ENCODE measurements at regions not wholly inside any gene's neighbourhood (a gene's known extent, or its start where the extent isn't known, plus 50 kb on each side); places are given as distances from the start of the nearest gene placed in this dataset.
"Not testable (repeated sequence)": the region's sequence is repeated elsewhere in the genome, so short reads cannot be mapped to it uniquely, and the experiment has no call there.

DNA sequence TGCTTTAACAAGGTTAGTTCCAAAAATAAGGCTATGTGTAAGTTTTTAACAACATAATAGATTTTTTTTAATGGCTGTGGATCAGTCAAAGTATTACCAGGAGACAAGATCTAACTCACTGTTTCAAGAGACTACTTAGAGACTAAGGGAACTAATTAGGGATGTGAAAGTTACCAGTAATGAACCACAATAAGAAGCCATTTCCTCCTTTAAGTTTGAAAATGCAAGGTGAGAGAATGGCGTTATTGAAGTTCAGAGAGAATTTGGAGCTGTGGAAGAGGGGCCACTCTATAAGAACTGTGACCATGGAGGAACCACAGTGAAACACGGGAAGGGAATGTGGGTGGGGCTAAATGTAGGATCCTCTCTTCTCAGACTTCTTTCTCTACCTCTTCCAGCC lies 624.2 kb downstream of the GLUD2 start:
- no peaks in the 10 kb centered on the region for H4K20me1 ChIP-seq (ENCODE audit: control insufficient read depth, insufficient read depth, low read depth, low read length)
- H3K27me3 ChIP-seq (ENCODE audit: control insufficient read depth, low read length) = no peaks in the 10 kb centered on the region
- TF ChIP-seq, protein P1, sequence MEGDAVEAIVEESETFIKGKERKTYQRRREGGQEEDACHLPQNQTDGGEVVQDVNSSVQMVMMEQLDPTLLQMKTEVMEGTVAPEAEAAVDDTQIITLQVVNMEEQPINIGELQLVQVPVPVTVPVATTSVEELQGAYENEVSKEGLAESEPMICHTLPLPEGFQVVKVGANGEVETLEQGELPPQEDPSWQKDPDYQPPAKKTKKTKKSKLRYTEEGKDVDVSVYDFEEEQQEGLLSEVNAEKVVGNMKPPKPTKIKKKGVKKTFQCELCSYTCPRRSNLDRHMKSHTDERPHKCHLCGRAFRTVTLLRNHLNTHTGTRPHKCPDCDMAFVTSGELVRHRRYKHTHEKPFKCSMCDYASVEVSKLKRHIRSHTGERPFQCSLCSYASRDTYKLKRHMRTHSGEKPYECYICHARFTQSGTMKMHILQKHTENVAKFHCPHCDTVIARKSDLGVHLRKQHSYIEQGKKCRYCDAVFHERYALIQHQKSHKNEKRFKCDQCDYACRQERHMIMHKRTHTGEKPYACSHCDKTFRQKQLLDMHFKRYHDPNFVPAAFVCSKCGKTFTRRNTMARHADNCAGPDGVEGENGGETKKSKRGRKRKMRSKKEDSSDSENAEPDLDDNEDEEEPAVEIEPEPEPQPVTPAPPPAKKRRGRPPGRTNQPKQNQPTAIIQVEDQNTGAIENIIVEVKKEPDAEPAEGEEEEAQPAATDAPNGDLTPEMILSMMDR (IDR thresholded peaks at IDR 0.05; ENCODE audit: low read depth, low read length, poor library complexity, severe bottlenecking) = no peak
- no peak for TF ChIP-seq EZH2phosphoT487 (IDR thresholded peaks at IDR 0.05; ENCODE audit: borderline replicate concordance, low read length)
- H3K4me1 ChIP-seq (ENCODE audit: control insufficient read depth, low read length) = no peaks in the 10 kb centered on the region
- no peaks in the 10 kb centered on the region for H3F3A ChIP-seq (ENCODE audit: control insufficient read depth, insufficient read depth)
- no peak overlapping the region for H3K4me2 ChIP-seq (ENCODE audit: low read length)
- H3K36me3 ChIP-seq (ENCODE audit: control insufficient read depth, low read length) = no peaks in the 10 kb centered on the region
- no peaks in the 10 kb centered on the region for H3K79me2 ChIP-seq (ENCODE audit: control insufficient read depth, low read length)
- no peak overlapping the region for H3K27ac ChIP-seq (ENCODE audit: low read depth, low read length)
- no peaks in the 10 kb centered on the region for H3K9me2 ChIP-seq (replicated peaks; ENCODE audit: control insufficient read depth, low read length)
- no peaks in the 10 kb centered on the region for H3K9me3 ChIP-seq (ENCODE audit: control insufficient read depth, insufficient read depth, low read length)
- no peak overlapping the region for H3K4me3 ChIP-seq (ENCODE audit: low read length)

DNA sequence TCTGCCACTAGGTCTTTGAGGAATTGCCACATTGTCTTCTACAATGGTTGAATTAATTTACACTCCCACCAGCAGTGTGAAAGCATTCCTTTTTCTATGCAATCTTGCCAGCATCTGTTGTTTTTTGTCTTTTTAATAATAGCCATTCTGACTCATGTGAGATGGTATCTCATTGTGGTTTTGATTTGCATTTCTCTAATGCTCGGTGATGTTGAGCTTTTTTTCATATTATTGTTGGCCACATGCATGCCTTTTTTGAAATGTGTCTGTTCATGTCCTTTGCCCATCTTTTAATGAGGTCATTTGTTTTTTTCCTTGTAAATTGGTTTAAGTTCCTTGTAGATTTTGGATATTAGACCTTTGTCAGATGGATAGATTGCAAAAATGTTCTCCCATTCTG lies 661.8 kb downstream of the GLUD2 start:
- not testable (repeated sequence) for H4K20me1 ChIP-seq (ENCODE audit: control insufficient read depth, insufficient read depth, low read depth, low read length); H3F3A ChIP-seq (ENCODE audit: control insufficient read depth, insufficient read depth); H3K4me3 ChIP-seq (ENCODE audit: low read length); H3K4me1 ChIP-seq (ENCODE audit: control insufficient read depth, low read length); H3K79me2 ChIP-seq (ENCODE audit: control insufficient read depth, low read length); H3K4me2 ChIP-seq (ENCODE audit: low read length); H3K9me3 ChIP-seq (ENCODE audit: control insufficient read depth, insufficient read depth, low read length); H3K9me2 ChIP-seq (replicated peaks; ENCODE audit: control insufficient read depth, low read length); H3K27ac ChIP-seq (ENCODE audit: low read depth, low read length); H3K27me3 ChIP-seq (ENCODE audit: control insufficient read depth, low read length); H3K36me3 ChIP-seq (ENCODE audit: control insufficient read depth, low read length)

DNA sequence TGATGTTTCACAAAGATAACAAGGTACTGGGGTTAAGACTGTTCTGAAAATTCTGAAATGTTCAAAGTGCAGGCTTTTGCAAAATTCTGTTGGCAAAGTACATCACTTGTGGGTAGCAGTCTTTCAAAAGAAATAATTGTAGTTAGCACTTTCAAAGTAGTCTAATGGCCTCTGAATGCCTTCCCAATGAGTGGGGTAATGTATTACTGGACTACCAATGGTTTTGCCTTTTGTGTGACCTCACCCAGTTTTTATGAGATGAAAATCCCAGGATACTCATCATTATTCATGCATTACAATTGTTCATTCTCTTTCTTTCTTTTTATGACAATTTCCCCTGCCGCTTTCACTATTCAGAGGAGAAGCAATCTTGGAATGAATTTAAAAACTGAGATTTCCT lies 686.1 kb downstream of the GLUD2 start:
- H3K4me1 ChIP-seq (ENCODE audit: control insufficient read depth, low read length) = no peaks in the 10 kb centered on the region
- no peak overlapping the region for H3K4me2 ChIP-seq (ENCODE audit: low read length)
- no peak overlapping the region for H3K27ac ChIP-seq (ENCODE audit: low read depth, low read length)
- H3F3A ChIP-seq (ENCODE audit: control insufficient read depth, insufficient read depth) = no peaks in the 10 kb centered on the region
- H4K20me1 ChIP-seq (ENCODE audit: control insufficient read depth, insufficient read depth, low read depth, low read length) = no peaks in the 10 kb centered on the region
- TF ChIP-seq EZH2phosphoT487 (IDR thresholded peaks at IDR 0.05; ENCODE audit: borderline replicate concordance, low read length) = no peak
- TF ChIP-seq, protein P1 (IDR thresholded peaks at IDR 0.05; ENCODE audit: low read depth, low read length, poor library complexity, severe bottlenecking) = no peak
- H3K4me3 ChIP-seq (ENCODE audit: low read length) = no peak overlapping the region
- H3K9me3 ChIP-seq (ENCODE audit: control insufficient read depth, insufficient read depth, low read length) = no peaks in the 10 kb centered on the region
- no peaks in the 10 kb centered on the region for H3K36me3 ChIP-seq (ENCODE audit: control insufficient read depth, low read length)
- H3K9me2 ChIP-seq (replicated peaks; ENCODE audit: control insufficient read depth, low read length) = no peaks in the 10 kb centered on the region
- no peaks in the 10 kb centered on the region for H3K27me3 ChIP-seq (ENCODE audit: control insufficient read depth, low read length)
- no peaks in the 10 kb centered on the region for H3K79me2 ChIP-seq (ENCODE audit: control insufficient read depth, low read length)

DNA sequence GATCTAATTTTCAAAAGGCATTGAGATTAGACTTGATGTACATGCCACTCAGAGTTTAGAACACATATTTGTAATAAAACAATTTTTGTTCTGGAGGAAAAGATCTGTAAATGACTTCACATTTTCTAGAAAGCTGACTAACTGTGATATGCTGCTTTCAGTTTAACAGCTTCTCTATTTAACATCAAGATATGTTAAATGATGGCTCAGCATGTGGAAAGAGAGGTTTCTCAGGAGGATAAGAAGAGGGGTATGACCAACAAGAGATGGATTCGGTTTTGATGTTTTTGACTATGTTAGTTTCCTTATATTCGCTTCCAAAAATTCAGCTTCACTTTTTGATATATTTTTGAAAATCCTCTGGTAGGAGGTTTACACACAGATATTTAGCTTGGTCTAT lies 698.7 kb downstream of the GLUD2 start:
- Histone ChIP-seq H3K27me3 (ENCODE audit: control insufficient read depth, low read length) (no peaks in the 10 kb centered on the region), H3K79me2 (ENCODE audit: control insufficient read depth, low read length) (no peaks in the 10 kb centered on the region), H3F3A (ENCODE audit: control insufficient read depth, insufficient read depth) (no peaks in the 10 kb centered on the region), H3K4me3 (ENCODE audit: low read length) (no peak overlapping the region), H3K4me2 (ENCODE audit: low read length) (no peak overlapping the region), H3K9me2 (replicated peaks; ENCODE audit: control insufficient read depth, low read length) (no peaks in the 10 kb centered on the region), H3K4me1 (ENCODE audit: control insufficient read depth, low read length) (no peaks in the 10 kb centered on the region), H3K36me3 (ENCODE audit: control insufficient read depth, low read length) (no peaks in the 10 kb centered on the region), H3K27ac (ENCODE audit: low read depth, low read length) (no peak overlapping the region), H4K20me1 (ENCODE audit: control insufficient read depth, insufficient read depth, low read depth, low read length) (no peaks in the 10 kb centered on the region), H3K9me3 (ENCODE audit: control insufficient read depth, insufficient read depth, low read length) (no peaks in the 10 kb centered on the region)
- TF ChIP-seq EZH2phosphoT487 (IDR thresholded peaks at IDR 0.05; ENCODE audit: borderline replicate concordance, low read length) = no peak
- TF ChIP-seq, protein P1 (IDR thresholded peaks at IDR 0.05; ENCODE audit: low read depth, low read length, poor library complexity, severe bottlenecking) = no peak

DNA sequence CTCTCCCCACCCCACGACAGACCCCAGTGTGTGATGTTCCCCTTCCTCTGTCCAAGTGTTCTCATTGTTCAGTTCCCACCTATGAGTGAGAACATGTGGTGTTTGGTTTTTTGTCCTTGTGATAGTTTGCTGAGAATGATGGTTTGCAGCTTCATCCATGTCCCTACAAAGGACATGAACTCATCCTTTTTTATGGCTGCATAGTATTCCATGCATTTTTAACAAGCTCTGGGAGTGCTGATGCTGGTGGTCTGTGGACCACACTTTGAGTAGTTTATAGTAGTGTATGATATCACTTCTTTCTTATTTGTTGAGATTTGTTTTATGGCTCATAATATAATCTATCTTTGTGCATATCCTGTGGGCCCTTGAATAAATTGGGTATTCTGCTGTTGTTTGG lies 706.2 kb downstream of the GLUD2 start:
- not testable (repeated sequence) for H3K27me3 ChIP-seq (ENCODE audit: control insufficient read depth, low read length); H4K20me1 ChIP-seq (ENCODE audit: control insufficient read depth, insufficient read depth, low read depth, low read length); H3K79me2 ChIP-seq (ENCODE audit: control insufficient read depth, low read length); H3K4me3 ChIP-seq (ENCODE audit: low read length); H3K9me2 ChIP-seq (replicated peaks; ENCODE audit: control insufficient read depth, low read length); H3K4me2 ChIP-seq (ENCODE audit: low read length); H3K9me3 ChIP-seq (ENCODE audit: control insufficient read depth, insufficient read depth, low read length); H3K4me1 ChIP-seq (ENCODE audit: control insufficient read depth, low read length); H3F3A ChIP-seq (ENCODE audit: control insufficient read depth, insufficient read depth); H3K27ac ChIP-seq (ENCODE audit: low read depth, low read length); H3K36me3 ChIP-seq (ENCODE audit: control insufficient read depth, low read length)
